HG03439 (cell line): ENCODE measurements at regions not wholly inside any gene's neighbourhood (a gene's known extent, or its start where the extent isn't known, plus 50 kb on each side); places are given as distances from the start of the nearest gene placed in this dataset.

Experiments
- ATAC-seq: cut with Tn5 transposase; IDR thresholded peaks from one replicate; pipeline ENCODE4 v1.9.1; 2021; ENCODE audit warnings: mild to moderate bottlenecking, moderate library complexity; ENCODE audit not compliant: unreplicated experiment

GRCh38 chr13:83618966-83619365 lies 263.3 kb downstream of the SLITRK1 start:
- ATAC-seq = no peak

GRCh38 chr13:83613524-83613923 lies 268.8 kb downstream of the SLITRK1 start:
- no peak for ATAC-seq

GRCh38 chr13:83601539-83601938 lies 280.7 kb downstream of the SLITRK1 start:
- no peak for ATAC-seq

GRCh38 chr13:83592095-83592494 lies 290.2 kb downstream of the SLITRK1 start:
- no peak for ATAC-seq

GRCh38 chr13:83589814-83590213 lies 292.5 kb downstream of the SLITRK1 start:
- ATAC-seq = no peak

GRCh38 chr13:83577183-83577582 lies 305.1 kb downstream of the SLITRK1 start:
- no peak for ATAC-seq

- ATAC-seq = no peak
Observed at GRCh38 chr13:83568019-83568418, 314.3 kb downstream of the SLITRK1 start.

GRCh38 chr13:83563499-83563898 lies 318.8 kb downstream of the SLITRK1 start:
- no peak for ATAC-seq

- no peak for ATAC-seq
Observed at GRCh38 chr13:83557845-83558244, 324.4 kb downstream of the SLITRK1 start.

GRCh38 chr13:83549671-83550070 lies 332.6 kb downstream of the SLITRK1 start:
- no peak for ATAC-seq

- ATAC-seq = no peak
Observed at GRCh38 chr13:83547043-83547442, 335.2 kb downstream of the SLITRK1 start.

- ATAC-seq = no peak
Observed at GRCh38 chr13:83546476-83546875, 335.8 kb downstream of the SLITRK1 start.

GRCh38 chr13:83538636-83539035 lies 343.6 kb downstream of the SLITRK1 start:
- ATAC-seq = no peak

GRCh38 chr13:83536941-83537340 lies 345.3 kb downstream of the SLITRK1 start:
- ATAC-seq = no peak

- ATAC-seq = no peak
Observed at GRCh38 chr13:83536153-83536552, 346.1 kb downstream of the SLITRK1 start.

GRCh38 chr13:83532809-83533208 lies 349.5 kb downstream of the SLITRK1 start:
- no peak for ATAC-seq

- no peak for ATAC-seq
Observed at GRCh38 chr13:83531022-83531421, 351.3 kb downstream of the SLITRK1 start.

- ATAC-seq = no peak
Observed at GRCh38 chr13:83516781-83517180, 365.5 kb downstream of the SLITRK1 start.

- no peak for ATAC-seq
Observed at GRCh38 chr13:83515268-83516015, 366.8 kb downstream of the SLITRK1 start.

GRCh38 chr13:83508771-83509301 lies 373.4 kb downstream of the SLITRK1 start:
- ATAC-seq = no peak

GRCh38 chr13:83503424-83503823 lies 378.9 kb downstream of the SLITRK1 start:
- no peak for ATAC-seq

- ATAC-seq = no peak
Observed at GRCh38 chr13:83499286-83499685, 383.0 kb downstream of the SLITRK1 start.
